ENCODE measurements at regions not wholly inside any gene's neighbourhood (a gene's known extent, or its start where the extent isn't known, plus 50 kb on each side); places are given as distances from the start of the nearest gene placed in this dataset.

DNA sequence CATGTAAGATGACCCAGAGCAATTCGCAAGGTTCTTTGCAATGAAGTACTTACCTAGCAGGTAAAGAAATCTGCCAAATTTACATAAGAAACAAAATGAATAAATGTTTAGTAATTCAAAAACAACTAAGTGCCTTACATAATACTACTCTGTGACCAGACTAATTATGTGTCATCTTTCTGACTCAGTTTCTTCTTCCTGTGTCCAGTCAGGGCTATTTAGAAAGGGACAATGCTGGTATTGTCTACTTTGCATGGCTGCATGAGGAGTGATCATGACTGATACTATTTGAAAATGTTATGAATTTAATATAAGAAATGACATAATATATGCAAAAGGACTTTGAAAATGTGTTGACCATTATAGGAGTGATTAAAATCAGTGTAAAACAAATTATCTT is 210.0 kb downstream of the TMEM161B start:
- TF ChIP-seq, protein P1, sequence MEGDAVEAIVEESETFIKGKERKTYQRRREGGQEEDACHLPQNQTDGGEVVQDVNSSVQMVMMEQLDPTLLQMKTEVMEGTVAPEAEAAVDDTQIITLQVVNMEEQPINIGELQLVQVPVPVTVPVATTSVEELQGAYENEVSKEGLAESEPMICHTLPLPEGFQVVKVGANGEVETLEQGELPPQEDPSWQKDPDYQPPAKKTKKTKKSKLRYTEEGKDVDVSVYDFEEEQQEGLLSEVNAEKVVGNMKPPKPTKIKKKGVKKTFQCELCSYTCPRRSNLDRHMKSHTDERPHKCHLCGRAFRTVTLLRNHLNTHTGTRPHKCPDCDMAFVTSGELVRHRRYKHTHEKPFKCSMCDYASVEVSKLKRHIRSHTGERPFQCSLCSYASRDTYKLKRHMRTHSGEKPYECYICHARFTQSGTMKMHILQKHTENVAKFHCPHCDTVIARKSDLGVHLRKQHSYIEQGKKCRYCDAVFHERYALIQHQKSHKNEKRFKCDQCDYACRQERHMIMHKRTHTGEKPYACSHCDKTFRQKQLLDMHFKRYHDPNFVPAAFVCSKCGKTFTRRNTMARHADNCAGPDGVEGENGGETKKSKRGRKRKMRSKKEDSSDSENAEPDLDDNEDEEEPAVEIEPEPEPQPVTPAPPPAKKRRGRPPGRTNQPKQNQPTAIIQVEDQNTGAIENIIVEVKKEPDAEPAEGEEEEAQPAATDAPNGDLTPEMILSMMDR (conservative IDR thresholded peaks at IDR 0.05 in 1 of 2, IDR thresholded peaks at IDR 0.05 in 1 of 2; ENCODE audit: low read depth in 1 of 2, low read length in 2 of 2) = no peak
- no peak for TF ChIP-seq EZH2 (IDR thresholded peaks at IDR 0.05; ENCODE audit: low read length, missing control alignments)
